Mesendoderm (in vitro differentiated cells): ENCODE measurements at regions not wholly inside any gene's neighbourhood (a gene's known extent, or its start where the extent isn't known, plus 50 kb on each side); places are given as distances from the start of the nearest gene placed in this dataset.
A peak's percentile ranks its signal among the peaks of the same experiment; 100 is the strongest.

ENCODE experiments used
- DNase-seq: peaks from one replicate; pipeline ENCODE4 v3.0.0; 2013
- H2AK5ac ChIP-seq: 2 replicates; pipeline ENCODE4 v1.6.1; 2013; ENCODE audit warnings: low read length, inconsistent platforms
- H2BK120ac ChIP-seq: 2 replicates; pipeline ENCODE4 v1.6.1; 2013; ENCODE audit warnings: low read depth, mild to moderate bottlenecking, low read length, moderate library complexity, mixed read lengths
- H2BK15ac ChIP-seq: replicated peaks from 2 replicates; pipeline ENCODE4 v1.6.1; 2013; ENCODE audit warnings: low read depth, mild to moderate bottlenecking, moderate library complexity
- H2BK5ac ChIP-seq: 2 replicates; pipeline ENCODE4 v1.6.1; 2013; ENCODE audit warnings: low read length, inconsistent platforms
- H3K18ac ChIP-seq: 2 replicates; pipeline ENCODE4 v1.6.1; 2013; ENCODE audit warnings: mild to moderate bottlenecking, low read length, mixed read lengths
- H3K23ac ChIP-seq: one replicate; pipeline ENCODE4 v1.6.1; 2013; ENCODE audit warnings: low read length
- H3K27ac ChIP-seq: 2 replicates; pipeline ENCODE4 v1.5.1; 2013; ENCODE audit warnings: low read depth, mild to moderate bottlenecking, inconsistent platforms, low read length, moderate library complexity
- H3K27me3 ChIP-seq: 2 replicates; pipeline ENCODE4 v1.6.1; 2013; ENCODE audit warnings: low read length, control low read depth, mild to moderate bottlenecking, inconsistent platforms; ENCODE audit not compliant: insufficient read depth, poor library complexity
- H3K36me3 ChIP-seq: 2 replicates; pipeline ENCODE4 v1.6.1; 2013; ENCODE audit warnings: low read length, inconsistent platforms; ENCODE audit not compliant: control insufficient read depth, insufficient read depth
- H3K4ac ChIP-seq: one replicate; pipeline ENCODE4 v1.6.1; 2013; ENCODE audit warnings: low read depth, mild to moderate bottlenecking, low read length, moderate library complexity
- H3K4me1 ChIP-seq: 2 replicates; pipeline ENCODE4 v1.6.1; 2013; ENCODE audit warnings: low read depth, low read length, inconsistent platforms; ENCODE audit not compliant: control insufficient read depth
- H3K4me2 ChIP-seq: 2 replicates; pipeline ENCODE4 v1.6.1; 2013; ENCODE audit warnings: low read length
- H3K4me3 ChIP-seq: 2 replicates; pipeline ENCODE4 v1.5.1; 2013; ENCODE audit warnings: mild to moderate bottlenecking, low read length
- H3K56ac ChIP-seq: one replicate; pipeline ENCODE4 v1.6.1; 2013; ENCODE audit warnings: low read length
- H3K79me1 ChIP-seq: 2 replicates; pipeline ENCODE4 v1.6.1; 2013; ENCODE audit warnings: low read length, inconsistent platforms
- H3K79me2 ChIP-seq: 2 replicates; pipeline ENCODE4 v1.6.1; 2013; ENCODE audit warnings: mild to moderate bottlenecking, low read length; ENCODE audit not compliant: control insufficient read depth, insufficient read depth
- H3K9ac ChIP-seq: 2 replicates; pipeline ENCODE4 v1.6.1; 2013; ENCODE audit warnings: low read length, inconsistent platforms
- H4K5ac ChIP-seq: one replicate; pipeline ENCODE4 v1.6.1; 2013; ENCODE audit warnings: low read length
- H4K8ac ChIP-seq: one replicate; pipeline ENCODE4 v1.6.1; 2013; ENCODE audit warnings: low read depth, mild to moderate bottlenecking, control low read depth, low read length, moderate library complexity
- WGBS: extraction: QIAGEN DNeasy Blood & Tissue Kit; methylation state at CpG from one replicate; pipeline ENCODE4 v1.1.7; 2013; ENCODE audit warnings: low lambda C conversion rate, missing lambda C conversion rate; ENCODE audit not compliant: insufficient coverage; ENCODE audit errors: extremely low coverage; 5-methylcytosine and 5-hydroxymethylcytosine counted together

GRCh38 chr15:47304656-47305055 is 412.6 kb upstream of the SEMA6D start:
- Histone ChIP-seq H2BK15ac (no peak overlapping the region), H4K5ac (no peak overlapping the region), H3K36me3 (no peaks in the 10 kb centered on the region), H2AK5ac (no peak overlapping the region), H3K18ac (no peak overlapping the region), H2BK5ac (no peak overlapping the region), H3K4ac (no peak overlapping the region), H3K79me2 (no peaks in the 10 kb centered on the region), H3K9ac (no peak overlapping the region), H2BK120ac (no peak overlapping the region), H3K23ac (no peak overlapping the region), H3K27ac (no peak overlapping the region), H3K4me1 (no peaks in the 10 kb centered on the region), H3K27me3 (no peaks in the 10 kb centered on the region), H3K4me3 (no peak overlapping the region), H3K79me1 (no peaks in the 10 kb centered on the region), H4K8ac (no peak overlapping the region), H3K56ac (no peak overlapping the region), H3K4me2 (no peak overlapping the region)
- DNase-seq: no peak

- Histone ChIP-seq H3K79me2 (no peaks in the 10 kb centered on the region), H3K18ac (no peak overlapping the region), H3K4me2 (no peak overlapping the region), H2BK15ac (no peak overlapping the region), H3K36me3 (no peaks in the 10 kb centered on the region), H4K8ac (no peak overlapping the region), H2AK5ac (no peak overlapping the region), H3K4me1 (no peaks in the 10 kb centered on the region), H3K4ac (no peak overlapping the region), H2BK120ac (no peak overlapping the region), H2BK5ac (no peak overlapping the region), H3K9ac (no peak overlapping the region), H3K23ac (no peak overlapping the region), H3K27ac (no peak overlapping the region), H3K4me3 (no peak overlapping the region), H3K56ac (no peak overlapping the region), H3K79me1 (no peaks in the 10 kb centered on the region), H3K27me3 (no peaks in the 10 kb centered on the region), H4K5ac (no peak overlapping the region)
- no CpG with 5 or more reads among the region's 3 CpGs for WGBS
- no peak for DNase-seq
Measured at GRCh38 chr15:47312161-47312560, 405.1 kb upstream of the SEMA6D start.

GRCh38 chr15:47326410-47327333 is 390.6 kb upstream of the SEMA6D start:
- peak overlapping the region; percentile 16 for H3K4ac ChIP-seq

GRCh38 chr15:47331829-47332393 is 385.4 kb upstream of the SEMA6D start:
- Histone ChIP-seq H3K4ac (no peak overlapping the region), H2AK5ac (no peak overlapping the region), H3K23ac (no peak overlapping the region), H3K79me1 (no peaks in the 10 kb centered on the region), H4K8ac (no peak overlapping the region), H3K27me3 (no peaks in the 10 kb centered on the region), H2BK15ac (no peak overlapping the region), H3K79me2 (no peaks in the 10 kb centered on the region), H3K4me2 (no peak overlapping the region), H3K56ac (no peak overlapping the region), H3K27ac (no peak overlapping the region), H4K5ac (no peak overlapping the region), H2BK120ac (no peak overlapping the region), H2BK5ac (no peak overlapping the region), H3K4me3 (no peak overlapping the region), H3K9ac (no peak overlapping the region), H3K18ac (no peak overlapping the region), H3K4me1 (peaks cover 6% of the 10 kb centered on the region), H3K36me3 (no peaks in the 10 kb centered on the region)
- WGBS: no CpG with 5 or more reads among the region's 6 CpGs
- DNase-seq: peak; percentile 65

More at GRCh38 chr15:47326410-47327333, 390.6 kb upstream of the SEMA6D start:
- no peak overlapping the region for H4K8ac ChIP-seq
- H2BK5ac ChIP-seq: no peak overlapping the region
- no peak overlapping the region for H2BK15ac ChIP-seq
- no CpG with 5 or more reads among the region's 5 CpGs for WGBS
- no peak overlapping the region for H2AK5ac ChIP-seq
- H3K23ac ChIP-seq: no peak overlapping the region
- peak; percentile 15 for DNase-seq
- no peak overlapping the region for H2BK120ac ChIP-seq
- no peak overlapping the region for H3K18ac ChIP-seq
- H3K4me3 ChIP-seq: no peak overlapping the region
- peaks cover 2% of the 10 kb centered on the region for H3K4me1 ChIP-seq
- no peak overlapping the region for H3K56ac ChIP-seq
- H3K79me2 ChIP-seq: no peaks in the 10 kb centered on the region
- H3K27me3 ChIP-seq: no peaks in the 10 kb centered on the region
- no peak overlapping the region for H4K5ac ChIP-seq
- no peaks in the 10 kb centered on the region for H3K36me3 ChIP-seq
- H3K4me2 ChIP-seq: no peak overlapping the region
- H3K9ac ChIP-seq: no peak overlapping the region
- no peak overlapping the region for H3K27ac ChIP-seq
- no peaks in the 10 kb centered on the region for H3K79me1 ChIP-seq

- H3K27me3 ChIP-seq: no peaks in the 10 kb centered on the region
- no peak overlapping the region for H3K23ac ChIP-seq
- no peak overlapping the region for H3K4me3 ChIP-seq
- no peaks in the 10 kb centered on the region for H3K79me1 ChIP-seq
- no peak overlapping the region for H4K8ac ChIP-seq
- peaks cover 6% of the 10 kb centered on the region for H3K4me1 ChIP-seq
- peak overlapping the region; percentile 80 for H3K18ac ChIP-seq
- no peak overlapping the region for H3K27ac ChIP-seq
- no peak overlapping the region for H2BK5ac ChIP-seq
- H3K9ac ChIP-seq: no peak overlapping the region
- H2BK120ac ChIP-seq: peak overlapping the region; percentile 56
- H3K79me2 ChIP-seq: no peaks in the 10 kb centered on the region
- H3K4ac ChIP-seq: no peak overlapping the region
- no peak overlapping the region for H3K4me2 ChIP-seq
- no peaks in the 10 kb centered on the region for H3K36me3 ChIP-seq
- H2BK15ac ChIP-seq: no peak overlapping the region
- no CpG with 5 or more reads among the region's 2 CpGs for WGBS
- H2AK5ac ChIP-seq: no peak overlapping the region
- no peak overlapping the region for H4K5ac ChIP-seq
- peak; percentile 91 for DNase-seq
- no peak overlapping the region for H3K56ac ChIP-seq
Measured at GRCh38 chr15:47332481-47332880, 384.8 kb upstream of the SEMA6D start.
